B cell (primary cell): ENCODE measurements at regions not wholly inside any gene's neighbourhood (a gene's known extent, or its start where the extent isn't known, plus 50 kb on each side); places are given as distances from the start of the nearest gene placed in this dataset.

Experiments
- ATAC-seq: fragments of 200-7000 bp; cut with Tn5 transposase; one replicate; pipeline ENCODE4 v1.10.0; 2021; ENCODE audit warnings: low read depth, mild to moderate bottlenecking, moderate number of reproducible peaks, moderate library complexity
- CTCF ChIA-PET: fragments of 350-600 bp; sonication (Branson Sonifier 250); formaldehyde crosslinking; loops from one replicate; lab custom pipeline; 2021; ENCODE audit warnings: antibody characterized with exemption, inconsistent platforms; lab: Charles Lee
- POLR2A ChIA-PET: fragments of 350-600 bp; sonication (Branson Sonifier 250); formaldehyde crosslinking; loops from one replicate; lab custom pipeline; 2021; ENCODE audit warnings: antibody characterized with exemption; lab: Charles Lee
- DNase-seq: peaks from one replicate; pipeline ENCODE4 v3.0.0; 2013
- H2AFZ ChIP-seq: 2 replicates; pipeline ENCODE4 v1.6.1; 2012; ENCODE audit warnings: mild to moderate bottlenecking, low read depth, low read length; ENCODE audit not compliant: insufficient read depth, poor library complexity, severe bottlenecking
- H3K27ac ChIP-seq, 2 donors: 1 replicate in 1 of 2; 2 replicates in 1 of 2; pipeline ENCODE4 v1.5.1; 2012 to 2013; ENCODE audit warnings: low read length in 2 of 2, mild to moderate bottlenecking in 2 of 2, moderate library complexity in 1 of 2
- H3K27me3 ChIP-seq, 4 experiments: fragments of 200-600 bp in 1 of 4; sonication (generic) in 1 of 4; replicated peaks in 1 of 4; 1 replicate in 2 of 4; 2 replicates in 2 of 4; pipeline versions ENCODE4 v1.6.1 to v1.7.0; 2013 to 2016; ENCODE audit warnings: low read length in 3 of 4, mild to moderate bottlenecking in 2 of 4, mixed read lengths in 1 of 4, moderate library complexity in 1 of 4; ENCODE audit not compliant: insufficient read depth in 4 of 4, control insufficient read depth in 3 of 4; ENCODE audit errors: control extremely low read depth in 1 of 4
- H3K36me3 ChIP-seq, 2 experiments: replicated peaks in 1 of 2; 1 replicate in 1 of 2; 2 replicates in 1 of 2; pipeline versions ENCODE4 v1.6.1 to v1.7.1; 2013; ENCODE audit warnings: low read length in 1 of 2; ENCODE audit not compliant: insufficient read depth in 2 of 2, control insufficient read depth in 1 of 2; ENCODE audit errors: control extremely low read depth in 1 of 2, extremely low read depth in 1 of 2
- H3K4me1 ChIP-seq, 2 donors: fragments of 200-600 bp in 1 of 2; sonication (generic) in 1 of 2; 1 replicate in 1 of 2; 2 replicates in 1 of 2; pipeline versions ENCODE4 v1.5.1 to v1.6.1; 2013 to 2017; ENCODE audit warnings: low read length in 2 of 2; ENCODE audit not compliant: control insufficient read depth in 2 of 2, insufficient read depth in 2 of 2
- H3K4me2 ChIP-seq: replicated peaks from 2 replicates; pipeline ENCODE3; 2012; ENCODE audit warnings: mild to moderate bottlenecking, low read depth, low read length; ENCODE audit not compliant: poor library complexity, severe bottlenecking
- H3K4me3 ChIP-seq, 5 experiments: fragments of 200-600 bp in 1 of 5; sonication (generic) in 1 of 5; 1 replicate in 3 of 5; 2 replicates in 2 of 5; pipeline versions ENCODE4 v1.5.1 to v1.7.0; 2011 to 2016; ENCODE audit warnings: low read length in 4 of 5, mild to moderate bottlenecking in 4 of 5, low read depth in 2 of 5, control low read depth in 1 of 5, moderate library complexity in 1 of 5; ENCODE audit not compliant: insufficient read depth in 1 of 5; ENCODE audit errors: control extremely low read depth in 1 of 5, extremely low read depth in 1 of 5
- H3K79me2 ChIP-seq: fragments of 200-600 bp; sonication (generic); one replicate; pipeline ENCODE4 v1.6.0; 2016; ENCODE audit warnings: low read length; ENCODE audit not compliant: control insufficient read depth, insufficient read depth
- H3K9ac ChIP-seq: fragments of 200-600 bp; sonication (generic); 2 replicates; pipeline ENCODE4 v1.6.1; 2017; ENCODE audit warnings: mild to moderate bottlenecking, low read length, moderate library complexity
- H3K9me3 ChIP-seq, 3 donors: one replicate each; pipeline versions ENCODE4 v1.6.1 to v1.7.1; 2013; ENCODE audit warnings: low read length in 2 of 3; ENCODE audit not compliant: control insufficient read depth in 2 of 3, insufficient read depth in 1 of 3; ENCODE audit errors: control extremely low read depth in 1 of 3
- H4K20me1 ChIP-seq: 2 replicates; pipeline ENCODE4 v1.6.0; 2012; ENCODE audit warnings: mild to moderate bottlenecking, low read length; ENCODE audit not compliant: insufficient read depth, control insufficient read depth, poor library complexity, severe bottlenecking
- H3K27ac Mint-ChIP-seq: one replicate; pipeline ENCODE4 v1.8.0; 2021; ENCODE audit warnings: mixed read lengths
- H3K27me3 Mint-ChIP-seq: one replicate; pipeline ENCODE4 v1.8.0; 2021; ENCODE audit warnings: mixed read lengths
- H3K4me1 Mint-ChIP-seq: one replicate; pipeline ENCODE4 v1.8.0; 2021; ENCODE audit warnings: mixed read lengths
- H3K4me3 Mint-ChIP-seq: one replicate; pipeline ENCODE4 v1.8.0; 2021; ENCODE audit warnings: mixed read lengths
- H3K9me3 Mint-ChIP-seq: one replicate; pipeline ENCODE4 v1.8.0; 2022; ENCODE audit warnings: mixed read lengths; ENCODE audit not compliant: insufficient read depth
- EZH2 ChIP-seq: IDR thresholded peaks from 2 replicates; pipeline ENCODE4 v1.6.1; 2012; ENCODE audit warnings: borderline replicate concordance, low read depth, mild to moderate bottlenecking, moderate library complexity, low read length; ENCODE audit not compliant: insufficient read depth, poor library complexity, severe bottlenecking
- WGBS: methylation state at CpG from one replicate; pipeline ENCODE4 v1.1.5; 2013; ENCODE audit warnings: missing lambda C conversion rate; ENCODE audit not compliant: insufficient coverage; 5-methylcytosine and 5-hydroxymethylcytosine counted together
- intact Hi-C: fragments of 100-400 bp; cut with micrococcal nuclease; formaldehyde crosslinking; loops from one replicate; pipeline ENCODE4 v1.10.0; 2022
- TF ChIP-seq, protein P1 (sequence below): fragments of 200-600 bp; IDR thresholded peaks from one replicate; pipeline ENCODE4 v1.8.0; 2022; ENCODE audit warnings: antibody characterized with exemption, mild to moderate bottlenecking

DNA sequence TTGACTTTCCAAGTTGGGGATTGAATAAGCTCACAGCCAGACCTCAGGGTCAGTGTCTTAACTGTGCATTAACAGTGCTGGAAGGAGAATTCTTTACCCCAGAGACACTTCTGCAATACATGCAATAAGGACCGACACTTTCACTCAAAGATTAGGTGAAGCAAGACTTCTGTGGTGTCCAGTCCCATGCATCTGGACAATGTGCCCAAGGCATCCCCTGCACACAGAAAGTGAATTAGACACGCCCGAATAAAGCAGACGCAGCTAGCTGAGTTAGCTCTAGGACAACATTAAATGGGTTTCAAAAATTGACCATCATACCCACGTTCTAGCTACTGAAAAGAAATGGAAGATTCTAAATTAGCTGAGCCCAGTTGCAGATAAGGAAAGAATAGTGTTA lies 223.9 kb upstream of the NR2F2 start:
- Mint-ChIP-seq H3K9me3 (no peaks in the 10 kb centered on the region), H3K27ac (no peak overlapping the region), H3K4me3 (no peak overlapping the region), H3K27me3 (no peaks in the 10 kb centered on the region), H3K4me1 (no peaks in the 10 kb centered on the region)
- Histone ChIP-seq H4K20me1 (no peaks in the 10 kb centered on the region), H3K79me2 (no peaks in the 10 kb centered on the region), H3K27ac (no peak overlapping the region), H3K4me3 (no peak overlapping the region), H3K36me3 (no peaks in the 10 kb centered on the region), H3K9ac (no peak overlapping the region), H3K27me3 (no peaks in the 10 kb centered on the region), H3K4me2 (no peak overlapping the region), H3K9me3 (no peaks in the 10 kb centered on the region), H2AFZ (no peak overlapping the region), H3K4me1 (no peaks in the 10 kb centered on the region)
- ChIA-PET POLR2A (no interaction called here), CTCF (no interaction called here)
- intact Hi-C loops, result no loop called here
- 96% methylated on average over 4 of the region's 5 CpGs for WGBS
- ATAC-seq (no peak), DNase-seq (no peak)
- TF ChIP-seq, protein P1, sequence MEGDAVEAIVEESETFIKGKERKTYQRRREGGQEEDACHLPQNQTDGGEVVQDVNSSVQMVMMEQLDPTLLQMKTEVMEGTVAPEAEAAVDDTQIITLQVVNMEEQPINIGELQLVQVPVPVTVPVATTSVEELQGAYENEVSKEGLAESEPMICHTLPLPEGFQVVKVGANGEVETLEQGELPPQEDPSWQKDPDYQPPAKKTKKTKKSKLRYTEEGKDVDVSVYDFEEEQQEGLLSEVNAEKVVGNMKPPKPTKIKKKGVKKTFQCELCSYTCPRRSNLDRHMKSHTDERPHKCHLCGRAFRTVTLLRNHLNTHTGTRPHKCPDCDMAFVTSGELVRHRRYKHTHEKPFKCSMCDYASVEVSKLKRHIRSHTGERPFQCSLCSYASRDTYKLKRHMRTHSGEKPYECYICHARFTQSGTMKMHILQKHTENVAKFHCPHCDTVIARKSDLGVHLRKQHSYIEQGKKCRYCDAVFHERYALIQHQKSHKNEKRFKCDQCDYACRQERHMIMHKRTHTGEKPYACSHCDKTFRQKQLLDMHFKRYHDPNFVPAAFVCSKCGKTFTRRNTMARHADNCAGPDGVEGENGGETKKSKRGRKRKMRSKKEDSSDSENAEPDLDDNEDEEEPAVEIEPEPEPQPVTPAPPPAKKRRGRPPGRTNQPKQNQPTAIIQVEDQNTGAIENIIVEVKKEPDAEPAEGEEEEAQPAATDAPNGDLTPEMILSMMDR, result no peak
- TF ChIP-seq EZH2, result no peak

DNA sequence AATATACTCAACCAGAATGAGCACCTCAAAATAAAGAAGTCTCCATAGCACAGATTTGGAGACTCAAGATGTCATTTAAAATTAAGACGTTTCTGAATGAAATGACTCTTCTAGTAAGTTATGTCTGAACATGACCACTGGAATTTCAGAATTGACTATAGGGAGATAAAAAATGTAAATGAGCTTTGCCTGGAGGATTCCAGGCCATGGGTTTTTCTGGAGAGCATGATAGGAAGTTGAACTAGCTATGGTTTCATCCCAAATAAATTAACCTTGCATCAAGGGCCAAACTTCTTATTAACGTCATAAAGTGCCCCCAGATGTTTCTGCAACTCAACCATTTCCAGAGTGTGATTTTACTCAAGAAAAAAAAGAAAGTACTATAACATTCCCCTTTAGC lies 222.6 kb upstream of the NR2F2 start:
- Histone ChIP-seq H3K4me1 (no peaks in the 10 kb centered on the region), H3K9ac (no peak overlapping the region), H3K4me3 (no peak overlapping the region), H3K79me2 (no peaks in the 10 kb centered on the region), H3K27me3 (no peaks in the 10 kb centered on the region), H3K4me2 (no peak overlapping the region), H3K36me3 (no peaks in the 10 kb centered on the region), H3K27ac (no peak overlapping the region), H3K9me3 (no peaks in the 10 kb centered on the region), H2AFZ (no peak overlapping the region), H4K20me1 (no peaks in the 10 kb centered on the region)
- ChIA-PET POLR2A (no interaction called here), CTCF (no interaction called here)
- DNase-seq, result no peak
- TF ChIP-seq, protein P1, result no peak
- TF ChIP-seq EZH2, result no peak
- H3K27me3 Mint-ChIP-seq, result no peaks in the 10 kb centered on the region
- no peak overlapping the region for H3K4me3 Mint-ChIP-seq
- intact Hi-C loops, result no loop called here
- WGBS, result no CpG with 5 or more reads among the region's 2 CpGs
- no peaks in the 10 kb centered on the region for H3K4me1 Mint-ChIP-seq
- no peaks in the 10 kb centered on the region for H3K9me3 Mint-ChIP-seq
- ATAC-seq, result no peak
- no peak overlapping the region for H3K27ac Mint-ChIP-seq
